GM10266 (cell line): ENCODE measurements at regions not wholly inside any gene's neighbourhood (a gene's known extent, or its start where the extent isn't known, plus 50 kb on each side); places are given as distances from the start of the nearest gene placed in this dataset.

Experiments
- DNase-seq: peaks from one replicate; pipeline ENCODE4 v3.0.0; 2012; ENCODE audit errors: extremely low spot score
- CTCF ChIP-seq: IDR thresholded peaks from 2 replicates; pipeline ENCODE4 v1.5.1; 2012; ENCODE audit warnings: mild to moderate bottlenecking, low read depth; ENCODE audit not compliant: control insufficient read depth, insufficient read depth; ENCODE audit errors: missing control alignments

- no peak for TF ChIP-seq CTCF
- DNase-seq = no peak
These were observed 381.6 kb upstream of the ADAMTS16 start for GRCh38 chr5:4758550-4758949.

GRCh38 chr5:4758996-4759395 is 381.1 kb upstream of the ADAMTS16 start:
- TF ChIP-seq CTCF = no peak
- DNase-seq = no peak

- no peak for TF ChIP-seq CTCF
- no peak for DNase-seq
These were observed 377.8 kb upstream of the ADAMTS16 start for GRCh38 chr5:4762316-4762715.

GRCh38 chr5:4765411-4765810 is 374.7 kb upstream of the ADAMTS16 start:
- TF ChIP-seq CTCF = no peak
- DNase-seq = no peak

- DNase-seq = no peak
- no peak for TF ChIP-seq CTCF
These were observed 374.0 kb upstream of the ADAMTS16 start for GRCh38 chr5:4766101-4766500.

- DNase-seq = no peak
- TF ChIP-seq CTCF = no peak
These were observed 367.5 kb upstream of the ADAMTS16 start for GRCh38 chr5:4772591-4772990.

- DNase-seq = no peak
- TF ChIP-seq CTCF = no peak
These were observed 366.3 kb upstream of the ADAMTS16 start for GRCh38 chr5:4773827-4774317.
